Activated CD8-positive, alpha-beta memory T cell treated with anti-CD3 and anti-CD28 coated beads, Interleukin-2, amount 50 U/mL, for 48 hours (primary cell): ENCODE measurements at regions not wholly inside any gene's neighbourhood (a gene's known extent, or its start where the extent isn't known, plus 50 kb on each side); places are given as distances from the start of the nearest gene placed in this dataset.
"Not testable (repeated sequence)": the region's sequence is repeated elsewhere in the genome, so short reads cannot be mapped to it uniquely, and the experiment has no call there.

Source experiments
- DNase-seq: peaks from one replicate; pipeline ENCODE4 v3.0.0-alpha.2; 2020

DNA sequence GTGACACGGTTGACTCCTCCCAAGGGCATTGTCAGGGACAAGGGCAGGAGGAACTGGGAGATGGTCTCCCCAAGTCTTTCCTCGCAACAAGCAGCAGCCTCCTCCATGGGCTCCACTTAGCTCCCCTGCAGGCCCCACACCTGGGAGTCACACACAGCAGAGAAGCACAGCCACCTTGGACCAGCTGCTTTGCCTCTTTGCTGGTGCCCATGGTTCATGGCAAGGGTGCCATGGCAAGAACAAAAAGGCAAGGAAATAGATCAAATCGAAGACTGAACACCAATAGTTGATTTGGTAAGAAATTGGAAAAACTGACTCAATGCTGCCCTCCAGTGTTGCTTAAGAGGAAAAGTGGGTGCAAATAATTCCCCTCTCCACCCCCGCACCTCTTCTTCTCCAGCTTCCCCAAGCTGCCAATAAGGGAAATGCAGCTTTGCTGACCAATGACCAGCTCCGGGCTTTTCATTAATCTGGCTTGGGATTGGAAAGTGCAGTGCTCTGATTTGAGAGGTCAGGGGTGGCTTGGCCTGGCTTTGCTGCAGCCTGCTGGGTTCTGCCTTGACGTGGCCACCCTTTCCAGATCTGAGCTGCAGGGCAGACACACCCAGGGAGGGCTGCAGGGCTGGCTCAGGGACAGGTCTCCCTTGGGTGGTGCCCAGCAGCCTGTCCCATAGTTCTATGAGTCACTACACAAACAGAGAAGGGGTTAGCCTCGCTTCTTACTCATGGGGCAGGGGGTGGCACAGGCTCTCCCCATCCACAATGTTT, 162.0 kb downstream of the KLF13 start:
- DNase-seq, result peak; percentile 61

DNA sequence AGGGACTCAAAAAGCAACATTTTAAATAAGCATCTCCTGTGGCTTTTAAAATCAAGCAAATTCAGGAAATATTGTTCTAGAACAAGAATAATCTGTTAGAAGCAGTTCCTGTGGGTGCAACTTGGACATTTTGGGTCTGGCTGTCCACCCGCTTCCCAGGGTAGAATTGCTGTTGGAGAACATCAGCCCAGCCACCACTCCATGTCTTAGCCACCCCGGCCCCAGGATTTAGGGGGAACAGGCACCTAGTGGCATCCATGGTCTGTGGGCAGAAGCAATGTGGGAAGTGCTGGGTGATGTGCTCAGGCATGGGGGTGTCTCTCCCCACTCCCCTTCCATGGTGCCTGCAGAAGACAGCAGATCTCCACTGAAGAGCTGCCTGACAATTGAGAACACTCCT, 162.6 kb downstream of the KLF13 start:
- peak; percentile 40 for DNase-seq

DNA sequence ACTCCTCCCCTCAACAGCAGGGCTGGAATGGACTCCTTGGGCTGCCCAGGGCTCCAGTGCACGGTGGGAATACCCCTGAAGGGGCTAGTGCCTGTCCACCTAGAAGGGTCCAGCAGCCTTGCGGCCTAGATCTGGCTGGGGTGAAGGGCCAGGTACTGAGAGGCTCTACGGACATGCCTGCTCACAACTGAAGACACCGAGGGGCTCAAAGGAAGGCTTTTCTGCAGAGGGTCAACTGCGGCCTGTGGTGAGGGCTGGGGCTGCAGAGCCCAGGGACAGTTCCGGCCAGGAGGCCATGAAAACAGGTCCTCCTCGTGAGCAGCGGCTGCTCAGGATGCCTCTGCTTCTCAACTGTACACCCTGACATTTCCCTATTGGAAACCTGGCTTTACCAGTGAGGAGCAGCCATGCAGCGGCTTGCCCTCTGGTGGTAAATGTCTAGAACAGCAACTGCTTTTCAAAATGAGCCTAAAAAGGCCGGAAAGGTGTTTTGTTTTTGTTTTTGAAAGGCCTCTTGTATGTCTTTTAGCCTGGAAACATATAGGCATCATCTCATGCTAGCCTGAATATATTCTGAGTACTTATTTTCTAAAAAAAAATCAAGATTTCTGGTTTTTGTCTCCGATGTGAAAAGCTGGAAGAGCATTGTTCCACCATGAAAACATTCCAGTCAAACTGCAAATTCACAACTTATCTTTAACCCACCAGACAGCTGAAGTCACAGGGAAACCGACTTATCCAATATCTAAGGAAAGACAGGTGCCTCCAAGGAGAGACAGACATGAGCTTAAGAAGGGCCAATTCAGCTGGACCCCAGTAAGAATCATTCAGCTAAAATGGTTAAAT, 163.4 kb downstream of the KLF13 start:
- DNase-seq, result peak; percentile 61

DNA sequence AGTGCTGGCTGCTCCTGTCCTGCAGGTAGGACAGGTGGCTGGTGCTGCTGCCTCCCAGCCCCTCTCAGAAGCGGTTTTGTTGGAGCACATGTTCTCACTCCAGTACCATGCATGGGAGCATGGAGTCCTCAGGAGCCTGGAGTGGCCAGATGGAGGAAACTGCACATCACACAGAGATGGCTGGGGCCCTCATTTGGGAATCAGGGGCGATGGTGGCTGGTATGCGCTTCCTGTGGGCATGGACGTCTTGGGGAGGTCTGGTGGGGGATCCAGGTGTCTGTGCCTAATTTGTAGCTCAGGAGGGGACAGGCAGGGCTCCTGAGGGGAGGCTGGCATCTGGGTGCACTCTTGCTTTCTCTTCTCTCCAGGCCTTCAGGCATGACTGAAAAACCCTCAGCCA, 168.2 kb downstream of the KLF13 start:
- DNase-seq, result no peak

DNA sequence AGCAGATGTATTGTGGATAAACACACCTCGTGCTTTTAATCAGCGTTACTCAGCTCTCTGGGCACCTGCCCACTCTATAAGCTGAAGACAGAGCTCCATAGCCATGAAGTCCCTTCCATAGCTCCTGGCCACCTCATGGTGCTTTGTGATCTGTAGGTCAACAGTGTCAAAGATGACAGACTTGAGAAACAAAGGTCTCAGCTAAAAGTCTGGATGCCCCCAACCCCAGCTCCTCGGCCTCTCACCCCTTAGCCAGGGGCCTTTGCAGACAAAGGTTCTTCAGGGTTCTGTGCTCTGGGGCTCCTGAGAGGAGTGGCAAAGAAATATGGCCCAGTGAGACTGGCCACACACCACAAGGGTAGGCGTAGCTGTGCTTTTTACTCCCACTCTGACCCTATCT, 168.6 kb downstream of the KLF13 start:
- DNase-seq, result no peak

DNA sequence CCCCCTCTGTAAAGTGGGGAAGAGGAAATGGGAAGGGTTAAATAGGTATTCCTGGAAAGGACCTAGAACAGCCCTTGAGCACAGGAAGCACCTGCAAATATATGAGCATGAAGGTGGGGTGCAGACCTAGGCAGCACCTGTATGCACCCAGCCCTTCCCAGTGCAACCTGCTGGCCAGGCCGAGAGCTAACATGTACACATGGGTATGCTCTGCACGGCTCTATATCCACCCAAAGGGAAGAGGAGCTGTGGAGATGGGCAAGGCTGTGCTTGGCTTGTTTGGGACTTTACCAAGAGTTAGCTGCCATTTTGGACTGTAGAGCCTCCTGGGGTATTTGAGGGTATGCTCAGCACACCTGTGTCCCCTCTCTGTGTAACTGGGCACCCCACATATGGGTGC, 171.2 kb downstream of the KLF13 start:
- DNase-seq, result no peak

DNA sequence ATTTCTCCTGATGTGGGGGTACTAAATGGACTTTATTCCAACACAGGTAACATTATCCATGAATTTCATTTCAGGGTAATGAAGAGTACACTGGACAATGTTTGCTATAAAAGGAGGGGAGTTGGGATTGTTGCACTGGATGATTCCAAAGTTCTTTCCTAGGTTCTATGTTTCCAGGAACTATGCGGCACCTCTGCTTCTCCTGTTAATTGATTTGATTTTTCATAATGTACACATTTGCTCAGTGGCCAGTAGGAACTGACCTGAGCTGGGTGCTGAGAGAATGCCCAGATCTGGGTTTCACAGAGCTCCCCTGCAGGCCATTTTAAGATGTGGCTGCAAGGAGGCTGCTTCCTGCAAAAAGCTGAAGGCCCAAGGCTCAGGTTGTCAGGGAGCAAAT, 171.7 kb downstream of the KLF13 start:
- DNase-seq, result no peak

DNA sequence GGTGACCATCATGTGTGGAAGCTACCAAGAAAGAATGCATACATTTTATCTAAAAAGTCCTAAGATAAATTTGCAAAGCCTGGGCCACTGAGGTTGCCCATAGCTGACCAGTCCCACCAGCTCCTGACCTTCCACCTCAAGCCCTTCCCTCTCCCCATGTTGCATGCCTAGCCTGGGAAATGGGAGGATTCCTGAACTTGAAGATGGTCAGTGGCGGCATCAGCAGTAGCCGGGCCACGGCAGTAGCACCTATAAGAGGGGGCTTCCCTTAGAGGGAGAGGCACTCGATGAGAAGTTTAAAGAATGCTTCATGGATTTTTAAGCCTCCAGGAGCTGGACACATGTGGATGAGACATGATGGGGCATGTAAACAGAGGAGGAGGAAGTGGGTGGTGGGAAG, 172.1 kb downstream of the KLF13 start:
- no peak for DNase-seq

DNA sequence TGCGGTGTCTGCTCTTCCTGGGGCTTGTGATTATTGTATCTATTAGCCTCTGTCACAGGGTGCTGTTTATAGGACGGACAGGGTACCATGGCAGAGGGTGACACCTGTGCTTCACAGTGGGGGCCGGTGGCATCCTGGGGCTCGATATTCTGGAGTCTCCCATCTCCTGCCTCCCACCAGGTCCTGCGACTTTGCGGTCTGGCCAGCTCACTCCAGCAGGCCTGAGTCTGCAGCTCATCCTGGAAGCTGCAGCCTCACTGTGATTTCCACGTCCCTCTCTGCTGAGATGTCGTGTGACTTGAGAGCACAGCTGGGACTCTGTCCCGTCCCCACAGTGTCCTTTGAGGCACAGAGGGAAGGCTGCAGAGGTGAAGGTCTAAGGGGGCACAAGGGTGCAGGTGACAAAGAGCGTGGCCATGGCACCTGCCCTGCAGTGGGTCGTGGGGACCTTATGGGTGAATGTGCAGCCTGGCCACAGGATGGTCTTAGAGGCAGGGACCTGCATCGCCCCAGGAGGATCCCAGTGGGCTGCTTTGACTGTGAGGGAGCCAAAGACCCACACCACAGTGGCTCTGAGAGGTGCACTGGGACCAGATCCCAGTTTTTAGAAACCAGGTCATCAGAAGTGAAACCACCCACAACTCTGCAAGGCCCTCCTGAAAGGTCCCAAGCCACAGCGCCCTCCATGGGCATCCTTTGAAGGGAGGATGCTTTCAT, 172.8 kb downstream of the KLF13 start:
- no peak for DNase-seq

DNA sequence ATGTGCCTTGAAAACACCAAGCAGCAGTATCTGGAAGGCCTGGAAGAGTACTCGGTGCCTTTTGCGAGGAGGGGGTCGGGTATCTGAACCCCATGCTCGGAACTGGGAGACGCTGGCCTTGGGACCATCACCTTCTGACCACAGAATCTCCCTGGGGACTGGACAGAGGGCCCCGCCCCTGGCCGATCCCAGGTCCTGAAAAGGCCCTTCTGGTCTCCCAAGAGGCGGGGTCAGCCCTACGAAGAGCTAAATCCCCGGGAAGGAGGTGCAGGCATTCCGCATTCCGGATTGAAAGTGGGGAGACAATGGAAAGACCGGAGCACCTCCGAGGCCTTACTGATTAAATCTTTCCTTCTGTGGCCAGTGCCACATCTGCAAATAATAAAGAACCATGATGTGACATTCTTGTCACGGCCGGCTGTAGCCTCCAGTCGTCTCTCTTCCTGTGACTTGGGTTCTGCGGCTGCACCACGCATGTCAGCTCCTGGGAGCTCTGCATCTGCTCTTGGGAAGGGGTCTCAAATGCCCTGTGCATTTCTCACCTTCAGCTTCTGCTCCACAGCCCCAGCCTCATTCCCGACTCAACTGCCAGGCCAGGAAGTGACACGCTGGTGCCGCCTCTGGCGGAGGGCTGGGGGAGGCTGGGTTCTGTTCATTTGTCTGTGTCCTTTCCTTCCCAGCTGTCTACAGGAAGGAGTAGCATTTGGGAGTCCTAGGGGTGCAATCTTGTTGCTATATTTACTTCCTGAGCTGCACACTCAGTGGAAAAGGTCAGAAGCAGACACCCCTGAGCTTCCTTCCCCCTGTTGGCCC, 173.5 kb downstream of the KLF13 start:
- DNase-seq, result no peak

DNA sequence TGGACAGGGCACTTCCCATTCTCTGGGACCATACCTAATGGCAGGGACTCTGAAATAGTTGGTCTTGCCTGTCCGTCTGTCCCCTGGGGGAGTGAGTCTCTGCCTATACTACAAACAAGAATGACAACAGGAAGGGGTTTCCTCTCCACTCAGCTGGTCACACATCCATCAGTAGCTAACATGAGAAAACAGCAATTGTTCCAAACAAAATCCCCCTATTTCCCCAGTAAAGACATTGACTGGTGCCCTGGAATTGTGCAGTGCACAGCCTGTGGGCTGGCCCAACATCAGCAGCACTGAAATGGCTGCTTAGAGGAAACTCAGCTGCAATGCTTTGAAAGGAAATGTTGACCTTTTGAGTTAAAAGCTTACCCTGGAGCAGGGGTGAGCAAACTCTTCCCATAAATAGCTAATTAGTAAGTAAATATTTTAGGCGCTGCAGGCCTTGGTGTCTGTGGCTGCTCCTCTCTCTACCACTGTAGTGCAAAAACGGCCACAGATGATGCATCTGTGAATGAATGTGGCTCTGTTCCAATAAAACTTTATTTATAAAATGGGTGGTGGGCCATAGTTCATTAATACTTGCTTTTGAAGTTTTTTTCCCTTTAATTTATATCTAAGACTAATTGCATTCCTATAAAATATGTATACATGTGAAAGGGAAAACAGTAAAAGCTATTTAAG, 174.3 kb downstream of the KLF13 start:
- DNase-seq, result no peak

DNA sequence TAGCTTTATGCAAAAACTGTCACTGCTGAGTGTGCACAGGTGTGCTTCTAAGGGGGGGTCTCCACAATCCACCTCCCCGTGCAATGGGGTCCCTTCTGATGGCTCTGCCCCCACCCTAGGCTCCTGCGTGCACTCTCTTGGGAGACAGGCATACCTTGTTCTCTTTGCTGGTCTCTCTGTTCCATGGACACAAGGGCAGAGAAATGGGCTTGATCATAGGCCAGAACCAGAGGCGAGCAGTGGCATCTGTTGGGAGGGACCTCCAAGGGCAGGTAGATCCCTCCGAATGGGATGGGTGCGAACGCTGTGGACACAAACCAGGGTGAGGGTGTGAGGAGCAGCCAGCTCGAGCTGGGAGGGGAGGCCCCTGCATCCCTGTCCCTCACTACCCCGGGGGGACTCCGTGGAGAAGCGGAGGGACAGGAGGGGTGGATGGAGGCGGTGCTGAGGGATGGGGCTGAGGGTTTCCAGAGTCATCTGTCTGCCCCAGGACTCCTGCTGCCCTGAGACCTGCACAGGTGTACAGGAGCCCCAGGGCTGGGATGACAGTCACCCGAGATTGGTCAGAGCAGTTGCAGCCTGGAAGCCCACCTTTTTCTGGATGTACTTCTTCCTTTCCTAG, 175.0 kb downstream of the KLF13 start:
- DNase-seq, result peak; percentile 42

DNA sequence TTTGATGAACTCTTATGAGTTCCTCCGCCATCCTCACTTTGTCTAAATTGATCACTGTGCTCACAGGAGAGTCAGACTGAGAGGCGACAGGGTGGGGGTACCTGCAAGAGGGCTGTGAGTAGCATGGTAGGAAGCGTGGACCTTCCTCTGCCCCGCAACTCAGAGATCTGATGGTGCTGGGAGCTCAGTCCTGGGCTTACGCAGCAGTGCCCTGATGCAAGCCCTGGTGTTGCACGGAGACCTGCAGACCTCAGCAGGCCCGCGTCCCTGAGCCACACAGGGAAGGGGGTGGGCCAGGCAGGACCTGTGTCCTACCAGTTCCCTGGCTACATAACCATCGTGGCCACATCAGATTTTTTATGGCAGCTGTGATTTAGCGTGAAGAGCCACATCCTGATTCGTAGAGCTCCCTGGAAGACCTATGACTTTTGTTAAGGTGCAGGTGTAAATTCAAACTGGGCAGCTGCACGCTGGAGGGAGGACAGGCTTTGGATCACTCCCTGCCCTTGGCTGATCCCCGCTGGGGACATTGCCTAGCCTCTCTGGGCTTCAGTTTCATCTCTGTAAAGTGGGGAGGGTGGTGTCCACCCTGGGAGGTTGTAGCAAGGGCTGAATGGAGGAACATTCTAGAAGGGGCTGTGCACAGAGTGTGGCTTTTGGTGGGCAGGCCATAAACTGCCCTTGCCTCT, 176.1 kb downstream of the KLF13 start:
- peak; percentile 37 for DNase-seq

DNA sequence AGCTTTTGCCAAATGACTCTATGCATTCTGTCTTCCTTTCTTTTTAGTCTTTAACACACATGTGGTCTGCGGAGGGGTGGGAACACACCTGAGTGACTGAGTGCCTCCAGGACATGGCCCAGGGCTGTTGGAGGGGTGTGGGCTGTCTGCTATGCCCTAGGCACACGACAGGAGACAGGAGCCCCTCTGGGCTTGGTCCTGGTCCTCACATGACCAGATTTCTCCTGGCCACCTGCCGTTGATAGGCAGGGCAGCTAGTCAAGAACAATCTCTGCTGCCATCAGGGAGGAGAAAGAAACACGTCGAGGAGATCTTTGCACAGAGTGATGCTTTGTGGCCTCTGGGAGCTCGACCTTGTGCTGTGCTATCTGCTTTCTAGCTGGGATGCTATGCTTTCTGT, 176.6 kb downstream of the KLF13 start:
- peak; percentile 29 for DNase-seq

DNA sequence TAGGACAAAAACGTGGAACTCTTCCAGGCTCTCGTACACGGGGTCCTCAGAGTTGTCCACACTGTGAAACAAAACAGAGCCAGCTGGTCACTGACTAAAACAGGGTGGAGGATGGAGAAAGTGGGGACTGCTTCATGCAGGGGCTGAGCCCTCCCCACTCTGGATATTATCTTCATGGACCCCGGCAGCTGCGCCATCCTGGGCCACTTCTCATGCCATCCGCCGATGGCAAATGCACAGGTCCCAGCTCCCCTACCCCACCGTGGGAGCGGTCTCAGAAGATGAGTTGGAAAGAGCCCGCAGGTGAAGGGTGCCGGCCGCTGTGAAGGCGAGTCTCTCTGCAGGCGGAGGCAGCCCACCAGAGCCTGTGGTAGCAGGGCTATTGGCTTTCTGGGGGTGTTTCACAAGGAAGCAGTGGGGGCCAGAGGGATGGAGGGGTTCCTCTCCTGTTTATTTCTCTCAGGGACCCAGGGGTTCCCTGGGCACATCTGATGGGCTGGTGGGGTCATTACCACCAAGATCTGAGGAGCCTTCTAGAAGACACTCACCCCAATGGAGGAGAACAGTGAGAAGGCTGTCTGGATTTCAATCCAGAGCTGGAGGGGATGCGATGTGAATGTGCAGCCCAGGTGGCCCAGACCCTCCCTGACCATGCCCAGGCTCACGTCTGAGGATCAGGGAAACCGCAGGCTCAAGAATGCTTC, 177.3 kb downstream of the KLF13 start:
- DNase-seq, result peak; percentile 41

DNA sequence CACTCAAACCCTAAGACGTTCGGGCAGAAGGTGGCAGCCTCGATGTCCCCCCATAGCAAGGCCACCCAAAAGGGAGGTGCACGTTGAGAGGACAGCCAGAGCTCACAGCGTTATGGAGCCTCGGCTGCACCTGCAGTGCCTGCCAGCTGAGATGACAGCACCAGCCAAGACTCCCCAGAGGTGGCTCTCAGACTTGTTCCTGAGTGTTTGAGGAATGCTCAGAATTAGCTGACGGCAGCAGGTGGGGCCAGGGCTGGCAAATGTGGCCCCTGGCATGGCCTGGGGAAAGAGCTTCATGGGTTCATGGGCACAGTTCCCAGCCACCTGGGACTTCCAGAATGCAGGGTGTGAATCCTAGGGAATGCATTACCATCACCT, 177.8 kb downstream of the KLF13 start:
- peak; percentile 35 for DNase-seq

DNA sequence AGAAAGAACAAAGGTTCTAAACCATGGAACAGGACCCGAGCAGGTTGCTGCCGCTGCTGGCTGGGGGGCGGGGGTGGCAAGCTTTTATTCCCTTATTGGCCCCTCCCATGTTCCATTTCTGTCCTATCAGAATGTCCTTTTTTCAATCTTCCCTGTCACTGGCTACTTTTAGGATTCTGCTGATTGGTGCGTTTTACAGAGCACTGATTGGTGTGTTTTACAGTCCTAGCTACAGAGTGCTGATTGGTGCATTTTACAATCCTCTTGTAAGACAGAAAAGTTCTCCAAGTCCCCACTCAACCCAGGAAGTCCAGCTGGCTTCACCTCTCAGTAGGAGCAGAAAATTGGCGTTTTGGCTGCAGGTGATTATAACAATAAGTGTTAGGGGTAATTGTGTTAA, 180.9 kb downstream of the KLF13 start:
- not testable (repeated sequence) for DNase-seq

DNA sequence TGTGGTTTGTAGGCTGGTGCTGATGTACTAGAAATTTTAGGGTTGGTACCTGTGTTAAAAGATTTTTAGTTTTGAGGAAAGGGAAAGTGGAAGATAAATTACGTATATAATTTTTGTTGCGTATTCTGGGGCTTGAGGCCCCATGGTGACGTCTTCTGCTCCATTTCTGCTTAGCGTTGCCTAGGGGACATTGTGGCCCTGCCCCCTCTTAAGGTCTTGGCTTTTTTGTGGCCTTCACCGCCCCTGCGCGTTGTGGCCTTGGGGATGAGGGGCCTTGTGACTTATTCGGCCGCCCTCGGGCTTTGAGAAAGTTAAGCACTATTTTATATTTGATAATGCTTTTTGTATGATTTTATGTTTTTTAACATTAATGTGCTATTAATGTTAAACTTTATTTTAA, 182.0 kb downstream of the KLF13 start:
- peak; percentile 13 for DNase-seq

DNA sequence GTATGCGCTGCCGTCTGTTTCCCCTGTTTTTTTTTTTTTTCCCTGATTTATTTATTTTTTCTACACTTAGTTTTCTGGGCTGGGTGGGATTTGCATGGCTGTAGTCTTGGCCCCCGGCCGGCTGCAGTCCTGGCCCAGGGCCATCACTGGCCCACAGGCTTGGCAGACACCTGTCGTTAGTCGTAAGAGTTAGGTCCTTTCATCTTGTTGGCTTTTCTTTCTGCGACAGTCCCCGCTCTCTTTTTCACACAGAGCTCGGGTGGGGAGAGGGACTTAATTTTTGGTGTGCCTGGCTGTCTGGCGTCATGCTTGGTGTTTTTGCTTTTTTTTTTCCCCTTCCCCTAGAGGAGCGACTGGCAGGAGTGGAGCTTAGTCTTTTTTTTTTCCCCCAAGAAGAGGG, 183.4 kb downstream of the KLF13 start:
- peak; percentile 20 for DNase-seq

DNA sequence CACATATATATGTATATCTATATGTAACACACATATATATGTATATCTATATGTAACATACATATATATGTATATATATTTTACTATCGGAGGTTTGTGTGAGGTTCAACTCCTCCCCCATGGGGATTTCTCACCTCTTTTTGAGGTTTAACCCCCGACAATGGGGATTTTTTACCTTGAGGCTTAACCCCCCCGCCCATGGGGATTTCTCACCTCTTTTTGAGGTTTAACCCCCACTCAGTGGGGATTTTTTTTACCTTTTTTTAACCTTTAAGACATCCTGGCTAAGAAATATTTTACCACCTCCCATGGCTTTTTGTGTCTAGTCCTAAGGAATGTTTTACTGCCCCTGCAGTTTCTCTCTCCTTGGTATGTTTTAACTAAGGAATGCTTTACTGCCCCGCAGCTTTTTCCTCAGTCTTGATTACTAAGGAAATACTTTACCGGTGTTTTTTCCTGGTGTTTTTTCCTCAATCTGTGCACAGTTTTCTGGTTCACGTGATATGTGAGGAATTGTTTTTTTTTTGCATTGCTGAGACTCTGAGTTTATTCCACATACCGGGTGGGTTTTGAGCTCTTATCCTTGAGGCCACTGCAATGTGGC, 185.2 kb downstream of the KLF13 start:
- DNase-seq, result peak; percentile 46
